ENCODE measurements at regions not wholly inside any gene's neighbourhood (a gene's known extent, or its start where the extent isn't known, plus 50 kb on each side); places are given as distances from the start of the nearest gene placed in this dataset.

- no peak overlapping the region for H3K4me2 ChIP-seq
- CTCF ChIA-PET: no interaction called here
- H3K4me3 ChIP-seq: no peak overlapping the region
- H3K9me3 ChIP-seq: no peaks in the 10 kb centered on the region
- ATAC-seq (no peak), DNase-seq (ENCODE audit: low read depth in 1 of 2, low spot score in 1 of 2) (no peak), FAIRE-seq (no peak)
- no peak for TF ChIP-seq FOSL2 (IDR thresholded peaks at IDR 0.05)
- TF ChIP-seq FOSL2 (CRISPR knock-in tag; IDR thresholded peaks at IDR 0.05): no peak
- no peak for TF ChIP-seq MAX (IDR thresholded peaks at IDR 0.05)
- no peak for TF ChIP-seq NPAS2 (CRISPR knock-in tag; IDR thresholded peaks at IDR 0.05; ENCODE audit: borderline replicate concordance)
- TF ChIP-seq HEYL (CRISPR knock-in tag; IDR thresholded peaks at IDR 0.05): no peak
- no peak overlapping the region for H3K27ac ChIP-seq
- 2% methylated on average over 2 of the region's 2 CpGs for WGBS (ENCODE audit: missing lambda C conversion rate)
- no peaks in the 10 kb centered on the region for H3K4me1 ChIP-seq
- POLR2A ChIA-PET: no interaction called here
Observed at GRCh38 chr5:8560776-8561175, 691.8 kb downstream of the MTRR start.

- ChIA-PET CTCF (no interaction called here), POLR2A (no interaction called here)
- TF ChIP-seq HES2 (IDR thresholded peaks at IDR 0.05): no peak
- no peak for TF ChIP-seq KDM5A (IDR thresholded peaks at IDR 0.05)
- no peak for TF ChIP-seq FOSB (CRISPR knock-in tag; IDR thresholded peaks at IDR 0.05)
- TF ChIP-seq RARB (CRISPR knock-in tag; IDR thresholded peaks at IDR 0.05): no peak
- no peak for TF ChIP-seq SREBF2 (IDR thresholded peaks at IDR 0.05)
- TF ChIP-seq EHMT2 (IDR thresholded peaks at IDR 0.05; ENCODE audit: low read depth): no peak
- TF ChIP-seq EHF (CRISPR knock-in tag; IDR thresholded peaks at IDR 0.05): no peak
- no peak for TF ChIP-seq POLR2A (IDR thresholded peaks at IDR 0.05; ENCODE audit: low read length)
- TF ChIP-seq ESRRA (IDR thresholded peaks at IDR 0.05; ENCODE audit: borderline replicate concordance, low read length): no peak
- no peak for TF ChIP-seq NR3C1 (IDR thresholded peaks at IDR 0.05)
- TF ChIP-seq TP53 (CRISPR knock-in tag; IDR thresholded peaks at IDR 0.05): no peak
- TF ChIP-seq CBX8 (IDR thresholded peaks at IDR 0.05): no peak
- no peak for TF ChIP-seq RAD21 (conservative IDR thresholded peaks at IDR 0.05 in 1 of 2, IDR thresholded peaks at IDR 0.05 in 1 of 2)
- TF ChIP-seq RFX5 (IDR thresholded peaks at IDR 0.05): no peak
- TF ChIP-seq FOSL2 (IDR thresholded peaks at IDR 0.05): no peak
- no peak for TF ChIP-seq FOSL2 (CRISPR knock-in tag; IDR thresholded peaks at IDR 0.05)
- 2% methylated on average over 3 of the region's 3 CpGs for WGBS (ENCODE audit: missing lambda C conversion rate)
- no peak overlapping the region for H3K27ac ChIP-seq
- H3K9me3 ChIP-seq: no peaks in the 10 kb centered on the region
- no peak for ATAC-seq
- FAIRE-seq: no peak
- no peaks in the 10 kb centered on the region for H3K4me1 ChIP-seq
- no peak overlapping the region for H3K4me2 ChIP-seq
- no peak for DNase-seq (ENCODE audit: low read depth in 1 of 2, low spot score in 1 of 2)
- H3K4me3 ChIP-seq: no peak overlapping the region
Observed at GRCh38 chr5:8561224-8561840, 692.4 kb downstream of the MTRR start.

DNA sequence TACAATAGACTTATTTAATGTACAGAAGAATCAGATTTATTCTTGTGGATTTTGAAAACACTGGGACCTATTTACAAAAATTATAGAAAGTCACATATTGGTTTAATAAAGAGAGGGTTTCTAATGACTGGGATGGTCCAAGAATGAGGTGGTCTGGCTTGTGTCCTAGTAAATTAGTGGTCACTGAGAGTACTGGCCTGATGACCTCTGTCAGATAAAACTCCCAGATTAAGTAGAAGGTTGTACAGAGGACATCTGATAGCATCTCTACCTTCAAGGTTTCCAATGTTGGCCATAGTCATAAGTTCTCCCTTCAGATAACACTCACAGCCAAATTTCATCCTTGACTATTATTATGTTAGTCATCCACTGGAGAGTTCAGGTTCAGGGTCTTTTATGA lies 692.9 kb downstream of the MTRR start:
- H3K4me1 ChIP-seq: no peaks in the 10 kb centered on the region
- ChIA-PET CTCF (no interaction called here), POLR2A (no interaction called here)
- H3K9me3 ChIP-seq: no peaks in the 10 kb centered on the region
- ATAC-seq (no peak), DNase-seq (ENCODE audit: low read depth in 1 of 2, low spot score in 1 of 2) (no peak), FAIRE-seq (no peak)
- TF ChIP-seq ATOH8 (CRISPR knock-in tag; IDR thresholded peaks at IDR 0.05; ENCODE audit: low read depth) (no peak), ZNF302 (CRISPR knock-in tag; IDR thresholded peaks at IDR 0.05) (no peak), CBX8 (IDR thresholded peaks at IDR 0.05) (no peak), RAD21 (conservative IDR thresholded peaks at IDR 0.05 in 1 of 2, IDR thresholded peaks at IDR 0.05 in 1 of 2) (no peak), HEYL (CRISPR knock-in tag; IDR thresholded peaks at IDR 0.05) (no peak), CEBPB (IDR thresholded peaks at IDR 0.05) (no peak), POLR2A (IDR thresholded peaks at IDR 0.05; ENCODE audit: low read length) (no peak), MAX (IDR thresholded peaks at IDR 0.05) (no peak), ZFP36 (IDR thresholded peaks at IDR 0.05; ENCODE audit: borderline replicate concordance, partially characterized antibody) (no peak), PHF8 (IDR thresholded peaks at IDR 0.05; ENCODE audit: borderline replicate concordance, low read depth) (no peak), JUN (IDR thresholded peaks at IDR 0.05) (no peak), RCOR1 (IDR thresholded peaks at IDR 0.05; ENCODE audit: low read depth, low read length) (no peak), BHLHE40 (IDR thresholded peaks at IDR 0.05; ENCODE audit: low read depth, low read length) (no peak), GATA3 (IDR thresholded peaks at IDR 0.05; ENCODE audit: borderline replicate concordance) (no peak), CHD4 (IDR thresholded peaks at IDR 0.05; ENCODE audit: borderline replicate concordance) (no peak), TFCP2L1 (CRISPR knock-in tag; IDR thresholded peaks at IDR 0.05) (no peak), POLR2AphosphoS2 (conservative IDR thresholded peaks at IDR 0.05; ENCODE audit: low read length) (no peak), NPAS2 (CRISPR knock-in tag; IDR thresholded peaks at IDR 0.05; ENCODE audit: borderline replicate concordance) (no peak)
- TF ChIP-seq, protein P1, sequence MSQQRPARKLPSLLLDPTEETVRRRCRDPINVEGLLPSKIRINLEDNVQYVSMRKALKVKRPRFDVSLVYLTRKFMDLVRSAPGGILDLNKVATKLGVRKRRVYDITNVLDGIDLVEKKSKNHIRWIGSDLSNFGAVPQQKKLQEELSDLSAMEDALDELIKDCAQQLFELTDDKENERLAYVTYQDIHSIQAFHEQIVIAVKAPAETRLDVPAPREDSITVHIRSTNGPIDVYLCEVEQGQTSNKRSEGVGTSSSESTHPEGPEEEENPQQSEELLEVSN (IDR thresholded peaks at IDR 0.05; ENCODE audit: borderline replicate concordance, low read depth): no peak
- TF ChIP-seq, protein P2, sequence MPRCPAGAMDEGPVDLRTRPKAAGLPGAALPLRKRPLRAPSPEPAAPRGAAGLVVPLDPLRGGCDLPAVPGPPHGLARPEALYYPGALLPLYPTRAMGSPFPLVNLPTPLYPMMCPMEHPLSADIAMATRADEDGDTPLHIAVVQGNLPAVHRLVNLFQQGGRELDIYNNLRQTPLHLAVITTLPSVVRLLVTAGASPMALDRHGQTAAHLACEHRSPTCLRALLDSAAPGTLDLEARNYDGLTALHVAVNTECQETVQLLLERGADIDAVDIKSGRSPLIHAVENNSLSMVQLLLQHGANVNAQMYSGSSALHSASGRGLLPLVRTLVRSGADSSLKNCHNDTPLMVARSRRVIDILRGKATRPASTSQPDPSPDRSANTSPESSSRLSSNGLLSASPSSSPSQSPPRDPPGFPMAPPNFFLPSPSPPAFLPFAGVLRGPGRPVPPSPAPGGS (IDR thresholded peaks at IDR 0.05): no peak
- no peak overlapping the region for H3K4me2 ChIP-seq
- no peak overlapping the region for H3K27ac ChIP-seq
- no peak overlapping the region for H3K4me3 ChIP-seq
